T-helper 17 cell (primary cell): ENCODE measurements at regions not wholly inside any gene's neighbourhood (a gene's known extent, or its start where the extent isn't known, plus 50 kb on each side); places are given as distances from the start of the nearest gene placed in this dataset.

Source experiments
- ATAC-seq: fragments of 150-1000 bp; cut with Tn5 transposase; 2 replicates; pipeline ENCODE4 v1.10.0; 2021; ENCODE audit warnings: mild to moderate bottlenecking, moderate library complexity
- DNase-seq, 3 donors: peaks; one replicate each; pipeline versions ENCODE4 v3.0.0 to v3.0.0-alpha.2; 2020 to 2021
- H3K9me3 ChIP-seq: one replicate; pipeline ENCODE4 v1.7.0; 2013; ENCODE audit warnings: low read length, mild to moderate bottlenecking; ENCODE audit not compliant: control insufficient read depth, poor library complexity, severe bottlenecking
- H3K27ac Mint-ChIP-seq: one replicate; pipeline ENCODE4 v1.8.0; 2022; ENCODE audit warnings: mild to moderate bottlenecking, moderate library complexity, mixed read lengths
- H3K27me3 Mint-ChIP-seq: one replicate; pipeline ENCODE4 v1.8.0; 2022; ENCODE audit warnings: mixed read lengths
- H3K36me3 Mint-ChIP-seq: one replicate; pipeline ENCODE4 v1.8.0; 2022; ENCODE audit warnings: low read depth, mixed read lengths
- H3K4me1 Mint-ChIP-seq: one replicate; pipeline ENCODE4 v1.8.0; 2022; ENCODE audit warnings: mild to moderate bottlenecking, mixed read lengths
- H3K4me3 Mint-ChIP-seq: one replicate; pipeline ENCODE4 v1.8.0; 2022; ENCODE audit warnings: mild to moderate bottlenecking, moderate library complexity, mixed read lengths

DNA sequence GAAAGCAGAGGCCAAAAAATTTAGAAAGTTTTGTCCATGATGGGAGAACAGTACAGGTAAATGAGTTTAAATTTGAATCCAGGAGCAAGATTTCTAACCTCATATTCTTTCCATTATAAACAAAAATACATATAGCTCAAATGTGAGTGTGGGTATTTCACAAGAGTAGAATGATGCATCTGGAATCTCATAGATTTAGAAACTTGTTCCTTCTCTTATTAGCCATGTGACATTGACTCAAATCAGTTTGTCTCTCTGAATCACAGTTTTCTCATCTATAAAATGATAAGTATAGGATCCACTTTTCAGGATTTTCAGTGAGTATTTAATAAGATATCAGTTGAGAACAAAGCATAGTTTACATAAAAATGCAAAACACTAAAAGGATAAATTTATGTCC, 436.3 kb upstream of the PAPPA start:
- ATAC-seq (no peak), DNase-seq (no peak)
- no peaks in the 10 kb centered on the region for H3K36me3 Mint-ChIP-seq
- H3K4me1 Mint-ChIP-seq: no peaks in the 10 kb centered on the region
- no peaks in the 10 kb centered on the region for H3K27me3 Mint-ChIP-seq
- no peak overlapping the region for H3K27ac Mint-ChIP-seq
- no peaks in the 10 kb centered on the region for H3K9me3 ChIP-seq
- no peak overlapping the region for H3K4me3 Mint-ChIP-seq

DNA sequence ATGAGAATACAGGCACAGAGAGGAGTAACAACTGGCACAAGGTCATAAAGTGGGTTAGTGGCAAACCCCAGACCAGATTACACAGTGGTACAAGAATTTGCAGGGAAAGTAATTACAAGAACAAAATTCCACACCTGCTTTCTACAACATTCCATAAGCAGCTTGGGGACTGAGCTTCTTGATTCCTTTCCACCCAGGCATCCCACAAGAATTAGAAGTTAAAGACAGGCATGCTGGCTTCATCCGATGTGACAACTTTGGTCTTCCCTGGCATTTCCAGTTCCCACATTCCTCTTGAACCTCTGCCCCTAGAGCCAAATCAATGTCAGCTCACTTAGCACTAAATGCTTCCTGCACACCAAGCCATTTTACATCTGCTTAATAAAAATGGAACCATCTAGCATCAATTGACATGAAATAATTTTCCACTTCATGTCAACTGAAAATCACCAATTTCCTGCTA, 435.8 kb upstream of the PAPPA start:
- Mint-ChIP-seq H3K4me1 (no peaks in the 10 kb centered on the region), H3K27me3 (no peaks in the 10 kb centered on the region), H3K4me3 (no peak overlapping the region), H3K27ac (no peak overlapping the region), H3K36me3 (no peaks in the 10 kb centered on the region)
- DNase-seq (no peak), ATAC-seq (no peak)
- H3K9me3 ChIP-seq: no peaks in the 10 kb centered on the region

DNA sequence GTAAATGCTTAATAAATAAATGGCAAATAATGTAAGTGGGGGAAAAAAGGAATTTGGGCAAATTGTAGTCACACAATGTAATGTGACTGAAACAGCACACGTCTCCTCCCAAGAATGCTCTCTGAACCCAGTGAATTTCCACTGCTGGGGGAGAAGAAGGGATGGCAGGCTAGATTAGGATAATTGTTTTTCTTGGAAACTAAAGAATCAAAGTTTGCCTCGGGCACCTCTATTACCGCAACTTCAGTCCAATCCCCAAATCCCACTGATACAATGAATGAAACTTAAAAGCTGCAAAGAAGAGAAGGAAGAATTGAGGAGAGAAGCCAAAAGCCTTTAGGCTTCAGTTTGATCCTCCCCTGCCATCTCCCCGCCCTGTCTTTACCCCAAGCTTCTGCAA, 423.2 kb upstream of the PAPPA start:
- no peaks in the 10 kb centered on the region for H3K36me3 Mint-ChIP-seq
- no peak overlapping the region for H3K4me3 Mint-ChIP-seq
- no peak overlapping the region for H3K27ac Mint-ChIP-seq
- ATAC-seq (no peak), DNase-seq (no peak)
- no peaks in the 10 kb centered on the region for H3K4me1 Mint-ChIP-seq
- H3K27me3 Mint-ChIP-seq: no peaks in the 10 kb centered on the region
- H3K9me3 ChIP-seq: peaks cover 3% of the 10 kb centered on the region

GRCh38 chr9:115730845-115731244, 422.7 kb upstream of the PAPPA start:
- no peaks in the 10 kb centered on the region for H3K36me3 Mint-ChIP-seq
- H3K27ac Mint-ChIP-seq: no peak overlapping the region
- ATAC-seq: no peak
- H3K9me3 ChIP-seq: peaks cover 3% of the 10 kb centered on the region
- no peak for DNase-seq
- no peaks in the 10 kb centered on the region for H3K27me3 Mint-ChIP-seq
- H3K4me1 Mint-ChIP-seq: no peaks in the 10 kb centered on the region
- H3K4me3 Mint-ChIP-seq: no peak overlapping the region

DNA sequence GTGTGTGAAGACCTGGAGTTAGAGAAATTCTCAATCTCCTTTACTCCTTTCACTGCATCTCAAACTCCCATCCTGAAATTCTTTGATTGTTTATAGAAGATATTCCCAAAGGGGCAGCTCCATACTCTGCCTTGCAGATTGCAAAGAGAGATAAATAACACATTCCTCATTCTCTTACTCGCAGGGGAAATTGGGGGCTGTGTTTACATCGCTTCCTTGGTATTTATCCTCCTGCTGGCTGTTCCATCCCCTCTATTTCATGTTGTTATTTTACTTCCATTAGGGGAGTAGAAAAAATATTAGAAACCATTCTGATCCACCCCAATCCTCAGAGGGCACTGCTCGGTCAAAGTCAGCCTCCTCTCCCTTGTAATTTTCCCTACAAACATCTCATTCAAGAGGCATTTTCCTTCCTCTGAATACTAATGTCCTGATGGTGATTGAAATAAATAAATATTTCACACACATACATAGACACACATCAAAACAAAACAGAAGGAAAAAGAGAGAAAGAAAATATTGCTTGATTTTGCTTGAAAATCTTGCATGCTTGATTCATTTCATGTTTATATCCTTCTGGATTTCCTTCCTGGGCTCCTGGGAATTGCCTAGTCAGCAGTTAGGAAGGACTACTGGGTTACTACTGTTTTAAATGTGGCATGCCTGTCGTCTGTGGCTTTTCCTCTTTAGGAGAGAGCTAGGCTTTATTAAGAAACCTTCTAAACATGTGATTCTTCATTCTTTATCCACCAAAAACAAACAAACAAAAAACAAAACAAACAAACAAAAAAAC, 420.1 kb upstream of the PAPPA start:
- DNase-seq (no peak), ATAC-seq (no peak)
- Mint-ChIP-seq H3K27ac (no peak overlapping the region), H3K27me3 (no peaks in the 10 kb centered on the region), H3K4me1 (no peaks in the 10 kb centered on the region), H3K36me3 (no peaks in the 10 kb centered on the region), H3K4me3 (no peak overlapping the region)
- peaks cover 3% of the 10 kb centered on the region for H3K9me3 ChIP-seq

GRCh38 chr9:115739096-115739875, 414.3 kb upstream of the PAPPA start:
- ATAC-seq: no peak
- peaks cover 2% of the 10 kb centered on the region for H3K27me3 Mint-ChIP-seq

DNA sequence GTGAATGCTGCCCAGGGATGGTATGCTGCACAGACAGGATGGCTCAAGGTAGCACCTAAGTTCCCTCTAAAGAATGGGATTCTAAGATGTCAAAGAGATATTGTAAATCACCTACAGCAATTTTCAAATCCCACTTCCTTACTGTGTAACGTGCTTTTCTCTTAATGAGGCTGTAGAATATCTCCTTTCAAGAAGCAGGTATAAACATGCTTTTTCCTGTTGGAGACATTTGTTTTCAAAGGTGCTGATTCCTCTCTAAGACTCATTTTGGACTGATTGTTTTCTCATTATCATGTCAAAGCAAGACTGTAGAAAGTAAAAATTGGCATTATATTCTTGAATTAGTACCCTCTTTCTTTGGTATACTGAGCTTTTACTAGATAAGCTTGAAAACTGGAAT, 412.6 kb upstream of the PAPPA start:
- H3K27me3 Mint-ChIP-seq: peaks cover 8% of the 10 kb centered on the region
- no peaks in the 10 kb centered on the region for H3K36me3 Mint-ChIP-seq
- no peak for DNase-seq
- no peak overlapping the region for H3K27ac Mint-ChIP-seq
- no peak for ATAC-seq
- no peaks in the 10 kb centered on the region for H3K9me3 ChIP-seq
- H3K4me3 Mint-ChIP-seq: no peak overlapping the region
- no peaks in the 10 kb centered on the region for H3K4me1 Mint-ChIP-seq

More at GRCh38 chr9:115739096-115739875, 414.3 kb upstream of the PAPPA start:
- DNase-seq: no peak
- H3K27ac Mint-ChIP-seq: no peak overlapping the region
- H3K4me1 Mint-ChIP-seq: no peaks in the 10 kb centered on the region
- H3K9me3 ChIP-seq: no peaks in the 10 kb centered on the region
- H3K4me3 Mint-ChIP-seq: no peak overlapping the region
- H3K36me3 Mint-ChIP-seq: no peaks in the 10 kb centered on the region

- ATAC-seq: no peak
- Mint-ChIP-seq H3K36me3 (no peaks in the 10 kb centered on the region), H3K27ac (no peak overlapping the region), H3K4me1 (no peaks in the 10 kb centered on the region), H3K27me3 (peaks cover 8% of the 10 kb centered on the region), H3K4me3 (no peak overlapping the region)
- no peak for DNase-seq
- no peaks in the 10 kb centered on the region for H3K9me3 ChIP-seq
Observed at GRCh38 chr9:115743709-115744605, 409.6 kb upstream of the PAPPA start.

- Mint-ChIP-seq H3K27ac (no peak overlapping the region), H3K27me3 (peaks cover 13% of the 10 kb centered on the region), H3K4me3 (no peak overlapping the region), H3K4me1 (no peaks in the 10 kb centered on the region), H3K36me3 (no peaks in the 10 kb centered on the region)
- H3K9me3 ChIP-seq: no peaks in the 10 kb centered on the region
- ATAC-seq (no peak), DNase-seq (no peak)
Observed at GRCh38 chr9:115746496-115746895, 407.1 kb upstream of the PAPPA start.

DNA sequence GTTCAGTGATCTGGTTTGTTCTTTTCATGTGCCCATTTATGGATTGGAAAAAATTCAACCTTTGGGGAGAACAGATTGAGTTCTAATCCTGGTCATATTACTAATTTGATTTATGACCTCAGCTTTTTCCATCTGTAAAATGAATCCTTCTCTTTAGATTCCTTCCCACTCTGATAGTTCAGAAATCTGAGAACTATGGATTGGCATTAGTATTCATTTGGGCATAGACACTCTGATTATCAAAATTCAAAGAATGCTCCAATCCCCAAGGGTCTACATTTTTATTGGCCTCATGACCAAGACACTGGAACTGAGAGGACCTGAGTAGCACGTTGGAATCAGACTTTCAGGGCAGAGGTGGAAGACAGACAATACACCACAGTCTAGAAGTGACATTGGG, 405.9 kb upstream of the PAPPA start:
- Mint-ChIP-seq H3K27me3 (peaks cover 13% of the 10 kb centered on the region), H3K4me3 (no peak overlapping the region), H3K4me1 (no peaks in the 10 kb centered on the region), H3K36me3 (no peaks in the 10 kb centered on the region), H3K27ac (no peak overlapping the region)
- DNase-seq (no peak), ATAC-seq (no peak)
- H3K9me3 ChIP-seq: no peaks in the 10 kb centered on the region

- H3K4me3 Mint-ChIP-seq: no peak overlapping the region
Observed at GRCh38 chr9:115756736-115757135, 396.9 kb upstream of the PAPPA start.

DNA sequence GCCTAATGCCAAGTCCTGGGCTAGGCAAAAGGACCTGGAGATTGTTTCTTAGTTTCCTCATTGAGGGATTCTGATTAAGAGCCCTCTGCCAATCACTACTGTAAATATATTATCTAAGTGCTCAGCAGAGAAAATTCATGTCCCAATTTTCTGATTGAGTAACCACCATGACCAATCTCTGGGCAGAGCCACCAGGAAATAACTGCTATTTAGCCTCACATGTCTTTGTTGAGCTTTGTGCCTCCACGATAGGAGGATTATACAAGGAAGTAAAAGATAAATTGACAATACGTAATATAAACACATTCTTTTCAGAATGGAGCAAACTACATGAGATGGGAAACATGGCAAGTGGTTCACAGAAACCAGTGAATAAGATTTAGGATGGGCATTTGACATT, 396.1 kb upstream of the PAPPA start:
- ATAC-seq: no peak
- DNase-seq: no peak
- no peaks in the 10 kb centered on the region for H3K9me3 ChIP-seq
- Mint-ChIP-seq H3K27me3 (no peaks in the 10 kb centered on the region), H3K36me3 (no peaks in the 10 kb centered on the region), H3K27ac (no peak overlapping the region), H3K4me3 (no peak overlapping the region), H3K4me1 (no peaks in the 10 kb centered on the region)

More at GRCh38 chr9:115756736-115757135, 396.9 kb upstream of the PAPPA start:
- H3K27ac Mint-ChIP-seq: no peak overlapping the region
- H3K36me3 Mint-ChIP-seq: no peaks in the 10 kb centered on the region
- ATAC-seq (no peak), DNase-seq (no peak)
- no peaks in the 10 kb centered on the region for H3K27me3 Mint-ChIP-seq
- no peaks in the 10 kb centered on the region for H3K9me3 ChIP-seq
- no peaks in the 10 kb centered on the region for H3K4me1 Mint-ChIP-seq

- no peaks in the 10 kb centered on the region for H3K36me3 Mint-ChIP-seq
- H3K4me3 Mint-ChIP-seq: no peak overlapping the region
- H3K4me1 Mint-ChIP-seq: no peaks in the 10 kb centered on the region
- DNase-seq: no peak
- no peaks in the 10 kb centered on the region for H3K27me3 Mint-ChIP-seq
- H3K9me3 ChIP-seq: no peaks in the 10 kb centered on the region
- ATAC-seq: no peak
- no peak overlapping the region for H3K27ac Mint-ChIP-seq
Observed at GRCh38 chr9:115758441-115758840, 395.1 kb upstream of the PAPPA start.
